ENCODE measurements at regions not wholly inside any gene's neighbourhood (a gene's known extent, or its start where the extent isn't known, plus 50 kb on each side); places are given as distances from the start of the nearest gene placed in this dataset.
"Not testable (repeated sequence)": the region's sequence is repeated elsewhere in the genome, so short reads cannot be mapped to it uniquely, and the experiment has no call there.

- no peak for DNase-seq
Measured at GRCh38 chr14:53735916-53736315, 220.7 kb downstream of the BMP4 start.

DNA sequence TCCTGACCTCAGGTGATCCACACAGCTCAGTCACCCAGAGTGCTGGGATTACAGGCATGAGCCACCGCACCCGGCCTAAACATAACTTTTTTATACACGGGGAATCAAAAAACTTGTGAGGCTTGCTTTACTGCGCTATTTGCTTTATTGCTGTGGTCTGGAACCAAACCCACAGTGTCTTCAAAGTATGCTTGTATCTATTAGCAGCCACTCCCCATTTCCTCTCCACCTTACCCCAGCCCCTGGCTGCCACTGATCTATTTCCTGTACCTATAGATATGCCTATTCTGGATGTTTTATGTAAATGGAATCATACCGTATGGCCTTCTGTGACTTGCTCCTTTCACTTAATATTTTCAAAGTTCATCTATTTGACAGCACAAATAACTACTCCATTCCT, 233.4 kb downstream of the BMP4 start:
- DNase-seq: no peak

DNA sequence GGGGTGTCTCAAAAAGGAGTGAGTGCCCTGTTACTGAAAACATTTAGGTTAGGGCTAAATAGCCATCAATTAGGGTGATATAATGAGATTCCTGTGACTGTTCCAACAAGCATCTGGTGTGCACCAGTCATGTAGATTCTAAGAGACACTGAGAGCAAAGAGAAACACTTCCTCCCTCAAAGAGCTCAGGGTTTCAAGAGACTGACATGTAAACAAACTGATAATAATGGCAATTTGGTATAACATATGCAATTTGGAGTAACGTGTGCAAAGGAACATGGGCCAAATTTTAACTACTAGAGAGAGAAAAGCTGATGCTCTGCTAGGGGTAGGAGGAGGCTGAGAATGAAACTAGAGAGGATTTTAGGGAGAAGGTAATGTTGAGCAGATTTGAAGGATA, 237.1 kb downstream of the BMP4 start:
- DNase-seq: no peak

GRCh38 chr14:53716578-53716977, 240.0 kb downstream of the BMP4 start:
- no peak for DNase-seq

DNA sequence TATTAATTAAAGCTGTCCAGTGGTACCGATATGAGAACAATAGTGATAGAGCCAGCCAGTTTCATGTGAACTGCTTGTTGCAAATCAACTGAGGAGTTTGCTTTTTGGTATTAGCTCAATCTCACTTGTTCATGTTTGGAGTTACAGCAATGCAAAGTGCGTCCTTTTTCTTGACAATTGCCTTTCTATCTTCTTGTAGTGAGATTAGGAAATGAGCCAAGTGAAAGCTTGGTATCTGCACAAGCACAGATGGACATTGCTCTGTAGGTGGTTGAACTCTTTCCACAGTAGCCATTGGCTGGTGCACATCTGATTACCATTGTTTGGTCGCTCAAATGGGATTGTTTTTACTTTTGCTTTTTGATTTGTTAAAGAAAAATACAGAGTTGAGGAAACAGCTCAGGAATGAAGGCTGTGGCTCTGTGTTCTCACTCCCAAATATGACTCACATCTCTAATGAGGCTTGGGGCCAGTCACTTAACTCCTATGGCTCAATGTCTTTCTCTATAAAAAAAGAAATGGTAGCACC, 241.4 kb downstream of the BMP4 start:
- no peak for DNase-seq

DNA sequence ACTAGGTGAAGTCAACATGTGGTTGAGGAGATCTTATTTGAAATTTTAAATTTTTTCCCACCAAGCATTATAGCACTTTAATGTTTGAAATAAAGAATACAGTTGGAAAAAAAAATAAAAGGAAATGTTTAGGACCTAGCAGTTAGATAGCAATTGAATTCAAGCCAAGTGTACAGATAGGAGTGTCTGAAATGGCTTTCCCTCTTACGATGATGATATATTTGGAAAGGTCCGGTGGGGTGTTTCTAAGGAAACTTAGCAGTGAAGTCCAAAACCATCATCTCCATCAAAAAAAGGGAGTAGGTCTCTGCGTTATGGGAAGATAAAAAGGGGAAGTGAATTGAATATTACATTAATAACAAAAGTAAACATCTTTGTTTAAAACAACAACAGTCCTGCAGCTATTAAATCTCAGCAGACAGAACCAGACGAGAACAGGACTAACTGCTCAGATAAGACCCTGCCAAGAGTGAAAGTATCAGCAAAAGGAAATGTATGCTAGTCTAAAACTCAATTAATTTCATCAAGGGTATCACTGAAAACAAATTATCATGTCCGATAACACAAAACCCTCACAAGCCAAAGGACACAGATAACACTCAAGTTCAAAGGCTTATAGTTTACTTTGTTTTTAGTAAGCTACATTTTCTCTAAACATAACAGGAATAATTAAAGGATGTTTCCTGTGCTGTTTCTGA, 242.0 kb downstream of the BMP4 start:
- DNase-seq: no peak

DNA sequence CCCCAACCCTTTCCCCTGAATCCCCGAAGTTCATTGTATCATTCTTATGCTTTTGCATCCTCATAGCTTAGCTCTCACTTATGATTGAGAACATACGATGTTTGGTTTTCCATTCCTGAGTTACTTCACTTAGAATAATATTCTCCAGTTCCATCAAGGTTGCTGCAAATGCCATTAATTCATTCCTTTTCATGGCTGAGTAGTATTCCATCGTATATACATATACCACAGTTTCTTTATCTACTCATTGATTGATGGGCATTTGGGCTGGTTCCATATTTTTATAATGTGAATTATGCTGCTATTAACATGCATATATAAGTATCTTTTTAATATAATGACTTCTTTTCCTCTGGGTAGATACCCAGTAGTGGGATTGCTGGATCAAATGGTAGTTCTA, 243.7 kb downstream of the BMP4 start:
- DNase-seq: not testable (repeated sequence)

DNA sequence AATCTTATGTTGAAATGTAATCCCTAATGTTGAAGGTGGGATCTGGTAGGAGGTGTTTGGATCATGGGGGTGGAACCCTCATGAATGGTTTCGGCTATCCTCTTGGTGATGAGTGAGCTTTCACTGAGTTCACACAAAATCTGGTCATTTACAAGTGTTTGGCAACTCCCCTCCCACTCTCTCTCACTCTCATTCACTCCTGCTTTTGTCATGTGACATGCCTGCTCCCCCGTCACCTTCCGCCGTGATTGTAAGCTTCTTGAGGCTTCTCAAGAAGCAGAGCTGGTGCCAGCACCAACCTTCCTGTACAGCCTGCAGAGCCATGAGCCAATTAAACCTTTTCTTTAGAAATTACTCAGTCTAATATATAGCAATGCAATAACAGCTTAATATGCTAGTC, 245.4 kb downstream of the BMP4 start:
- DNase-seq: no peak

- no peak for DNase-seq
Measured at GRCh38 chr14:53710615-53711014, 246.0 kb downstream of the BMP4 start.

- DNase-seq: no peak
Measured at GRCh38 chr14:53709381-53709780, 247.2 kb downstream of the BMP4 start.

DNA sequence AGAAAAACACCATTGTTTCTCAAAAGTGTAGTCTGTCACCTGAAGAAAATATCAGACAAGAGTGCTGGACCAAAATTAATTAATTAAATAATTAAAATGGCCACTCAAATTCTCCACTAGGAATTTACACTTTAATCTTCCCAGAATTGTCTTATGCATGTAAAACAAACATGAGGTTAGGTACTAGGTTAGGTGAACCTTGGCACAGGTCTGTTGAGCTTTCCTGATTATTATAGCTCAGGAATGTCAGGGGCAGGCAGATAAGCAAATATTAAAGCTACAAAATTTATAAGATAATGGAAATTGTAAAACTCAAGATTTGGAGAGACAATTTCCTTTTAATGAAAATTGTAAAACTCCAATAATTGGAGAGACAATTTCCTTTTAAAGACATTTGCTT, 253.2 kb downstream of the BMP4 start:
- no peak for DNase-seq

DNA sequence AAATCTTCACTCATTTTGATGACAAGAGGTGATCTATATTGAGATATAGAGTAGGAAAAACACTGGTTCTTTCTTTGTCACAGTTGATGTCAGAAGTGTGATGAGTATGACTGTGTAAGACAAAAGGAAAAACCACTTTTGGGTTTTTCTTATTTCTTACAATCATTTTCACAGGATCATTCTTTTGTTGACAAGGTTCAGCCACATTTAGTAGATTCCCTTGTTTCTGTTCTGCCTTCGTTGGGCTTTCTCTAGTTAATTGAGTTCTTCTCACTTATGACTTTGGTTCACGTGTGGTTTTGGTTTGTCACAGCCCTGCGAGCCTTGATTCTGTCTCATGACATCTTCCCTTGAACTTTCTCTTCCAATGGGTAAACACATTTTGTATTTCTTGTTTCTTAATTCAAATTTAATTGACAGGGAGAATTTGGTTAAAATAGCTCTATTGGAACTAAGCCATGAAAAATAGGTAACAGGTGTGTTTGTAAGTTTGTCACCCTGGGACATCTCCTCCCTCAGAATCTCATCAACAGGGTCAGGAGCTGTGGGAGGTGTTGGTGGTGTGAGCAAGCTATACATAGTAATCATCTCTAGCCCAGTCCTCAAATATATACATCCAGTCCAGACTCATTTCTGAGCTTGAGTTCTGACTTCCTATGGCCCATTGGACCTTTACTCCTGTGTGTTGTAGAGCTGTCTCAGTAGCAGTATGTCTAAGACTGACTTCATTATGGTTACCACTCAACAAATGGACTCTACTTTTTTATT, 255.3 kb downstream of the BMP4 start:
- DNase-seq: no peak

DNA sequence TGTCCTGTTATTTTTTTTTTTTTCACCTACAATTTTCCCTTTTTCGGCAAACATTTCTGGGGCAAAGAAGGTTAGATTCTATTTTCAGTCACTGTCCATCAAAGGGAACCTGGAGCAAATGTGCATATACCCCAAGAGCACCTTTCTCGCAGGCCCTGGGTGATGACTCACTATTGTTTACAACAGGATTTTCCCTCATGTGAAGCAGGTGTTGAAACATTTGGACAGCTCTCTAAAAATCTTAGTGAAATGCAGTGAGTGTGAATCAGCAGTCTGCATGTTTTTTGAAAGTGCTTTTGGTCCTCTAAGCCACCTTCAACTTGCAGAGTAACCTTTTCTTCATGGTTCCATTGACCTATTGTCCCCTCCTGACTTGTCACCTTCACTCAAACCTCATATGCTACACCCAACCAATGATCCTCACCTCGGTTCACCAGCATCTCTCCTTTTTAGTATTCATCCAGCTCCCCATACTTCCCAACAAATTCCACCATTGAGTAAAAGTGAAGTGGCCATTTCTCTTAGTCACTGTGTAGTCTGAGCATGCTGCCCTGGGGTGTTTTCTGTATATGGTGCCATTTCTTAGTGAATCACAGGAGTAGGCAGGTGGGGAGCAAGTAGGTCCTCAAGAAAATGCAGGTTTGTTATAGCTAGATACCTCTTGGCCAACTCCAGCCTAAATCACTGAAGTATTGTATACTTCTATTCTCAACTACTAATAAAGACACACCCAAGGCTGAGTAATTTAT, 260.2 kb downstream of the BMP4 start:
- DNase-seq: no peak

GRCh38 chr14:53695692-53696214, 260.9 kb downstream of the BMP4 start:
- DNase-seq: no peak

GRCh38 chr14:53692885-53693284, 263.7 kb downstream of the BMP4 start:
- DNase-seq: no peak

DNA sequence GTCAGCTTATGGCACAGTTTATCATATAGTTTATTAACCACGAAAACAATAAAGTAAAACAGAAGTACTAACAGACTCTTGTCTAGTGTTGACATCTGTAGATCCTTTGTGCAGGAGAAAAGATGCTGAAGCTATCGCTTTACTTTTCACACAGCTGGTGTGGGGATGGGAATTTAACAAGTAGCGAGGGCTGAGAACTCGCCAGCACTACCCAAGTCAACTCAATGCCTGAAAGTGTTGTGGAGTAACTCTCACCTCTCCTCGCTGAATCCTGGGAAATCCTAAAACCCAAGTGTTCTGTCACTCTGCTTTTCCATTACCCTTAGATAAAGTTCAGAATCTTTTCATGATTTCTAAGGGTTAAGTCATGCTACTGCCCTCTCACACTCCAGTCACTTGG, 264.2 kb downstream of the BMP4 start:
- DNase-seq: no peak

DNA sequence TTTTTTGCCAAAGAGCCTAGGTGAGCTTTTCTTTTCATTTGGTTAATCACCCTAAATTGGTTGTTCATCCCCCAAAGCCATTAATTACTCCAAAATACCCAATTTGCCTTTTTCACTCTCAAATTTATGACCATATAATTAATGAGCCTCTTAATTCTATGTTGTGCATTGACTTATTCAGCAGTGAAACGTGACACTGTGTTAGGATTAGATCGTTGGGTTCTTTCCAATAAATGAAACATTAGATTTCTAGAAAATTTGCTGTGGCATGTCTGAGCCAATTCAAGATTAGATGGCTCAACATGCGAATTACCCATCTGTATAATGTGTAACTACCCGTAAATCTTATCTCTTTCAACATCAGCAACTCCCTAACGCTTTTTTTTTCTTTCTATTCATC, 273.4 kb downstream of the BMP4 start:
- DNase-seq: no peak

- no peak for DNase-seq
Measured at GRCh38 chr14:53672526-53672925, 284.1 kb downstream of the BMP4 start.

DNA sequence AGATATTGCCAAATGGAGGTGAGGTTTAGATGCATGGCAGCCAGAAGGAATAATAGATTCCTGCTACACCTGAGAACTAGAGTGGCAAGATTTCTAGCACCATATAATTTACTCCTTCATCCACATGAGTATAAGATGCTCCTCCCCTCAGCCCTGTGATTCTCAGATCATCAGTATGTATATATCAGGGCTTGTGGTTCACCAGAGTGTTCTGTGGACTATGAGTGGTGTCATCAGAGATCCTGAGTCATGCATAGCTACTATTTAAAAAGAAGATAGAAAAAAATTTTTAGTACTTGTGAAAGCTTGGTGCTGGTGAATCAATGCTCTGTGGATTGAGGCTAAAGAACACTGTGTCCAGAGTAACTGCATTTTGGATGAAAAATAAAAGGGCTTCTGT, 285.9 kb downstream of the BMP4 start:
- DNase-seq: no peak

DNA sequence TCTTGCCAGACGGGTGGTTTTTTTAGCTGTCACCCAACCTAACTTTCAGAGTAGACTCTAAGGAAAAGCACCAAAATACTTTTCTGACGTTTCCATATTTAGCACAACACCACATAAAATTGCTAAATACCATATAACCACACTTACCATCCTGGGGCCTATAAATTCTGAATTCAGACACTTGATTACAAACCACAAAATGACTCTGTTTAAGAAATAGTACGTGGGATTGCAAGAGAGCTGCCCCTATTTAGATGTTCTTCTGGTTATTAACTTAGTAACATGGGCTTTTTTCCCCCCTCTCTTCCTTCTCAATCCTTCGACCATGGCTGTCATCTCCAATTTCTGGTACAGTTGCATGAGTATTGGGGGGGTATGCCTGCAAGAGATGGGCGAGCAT, 287.7 kb downstream of the BMP4 start:
- no peak for DNase-seq

DNA sequence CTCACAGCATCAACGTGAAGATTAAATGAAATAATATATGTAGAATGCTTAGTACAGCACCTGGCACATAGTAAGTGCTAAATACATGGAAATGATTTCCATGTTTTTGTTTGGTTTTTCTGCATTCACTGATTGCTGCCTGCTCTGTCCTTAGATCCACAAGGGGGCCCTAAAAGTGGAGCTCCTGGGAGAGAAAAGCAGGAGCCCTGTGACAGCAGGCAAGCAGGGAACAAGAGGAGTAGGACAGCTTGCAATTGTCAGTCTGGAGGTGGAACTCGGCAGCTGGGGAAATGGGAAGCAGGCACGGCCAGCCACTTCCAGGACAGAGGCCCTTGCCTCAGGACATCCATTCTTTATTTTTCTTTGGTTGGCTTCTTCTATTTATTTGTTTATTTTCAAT, 292.9 kb downstream of the BMP4 start:
- DNase-seq: no peak

DNA sequence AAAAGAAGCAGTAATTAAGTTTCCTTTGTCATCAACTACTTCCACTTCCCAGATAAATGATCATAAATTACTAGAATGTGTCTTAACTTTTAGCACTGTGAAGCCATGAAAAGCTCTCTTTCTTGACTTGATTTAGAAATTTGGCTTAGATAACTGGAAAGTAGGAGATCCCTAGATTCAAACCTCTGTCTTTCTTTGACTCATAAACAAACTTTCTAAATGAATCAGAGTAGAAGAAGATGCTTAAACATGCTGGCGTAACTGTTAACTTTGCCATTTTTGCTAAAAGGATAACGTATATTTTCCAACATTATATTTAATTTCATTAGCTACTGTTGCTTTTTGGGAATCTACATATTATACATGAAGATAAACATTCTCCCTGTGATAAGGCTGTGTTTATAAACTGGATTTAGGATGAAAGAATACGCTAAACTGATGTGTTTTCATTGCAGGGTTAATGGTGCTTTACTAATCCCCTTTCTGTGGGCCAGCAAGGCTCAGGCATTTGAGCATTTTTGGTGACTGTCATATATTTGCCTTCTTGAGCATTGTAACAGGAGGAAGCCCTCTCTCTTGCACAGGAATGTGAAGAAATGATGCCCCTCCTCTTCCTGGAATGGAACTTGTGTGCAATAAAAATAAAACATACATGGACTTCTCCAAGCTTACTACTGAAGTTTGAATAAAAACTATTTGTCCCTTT, 301.4 kb downstream of the BMP4 start:
- DNase-seq: no peak

GRCh38 chr14:53652068-53652467, 304.6 kb downstream of the BMP4 start:
- no peak for DNase-seq

Data from CD4-positive, alpha-beta T cell treated with Interferon gamma for 1 hour (primary cell).